GM12878 (cell line): ENCODE measurements at regions not wholly inside any gene's neighbourhood (a gene's known extent, or its start where the extent isn't known, plus 50 kb on each side); places are given as distances from the start of the nearest gene placed in this dataset.

ENCODE experiments used
- ATAC-seq: fragments of 200-7000 bp; cut with Tn5 transposase; 3 replicates; pipeline ENCODE4 v1.9.1; 2020; ENCODE audit warnings: mild to moderate bottlenecking, moderate library complexity
- BruUV-seq: library from RNA; stranded (reverse); fragments of 400-500 nt; replicated peaks from 2 replicates; lab custom pipeline; 2021; lab: Mats Ljungman, UMichigan
- CTCF ChIA-PET: fragments of 300-600 bp; sonication (Branson Sonifier 250); formaldehyde crosslinking; extraction: SDS; loops from one replicate; lab custom pipeline; 2021; ENCODE audit warnings: inconsistent platforms; lab: Yijun Ruan, JAX
- POLR2A ChIA-PET: fragments of 350-600 bp; formaldehyde crosslinking; extraction: SDS; loops from one replicate; lab custom pipeline; 2021; ENCODE audit warnings: inconsistent platforms; lab: Charles Lee
- RAD21 ChIA-PET: fragments of 300-600 bp; sonication (Branson Sonifier 250); formaldehyde crosslinking; loops from one replicate; lab custom pipeline; 2023; ENCODE audit warnings: antibody characterized with exemption; ENCODE audit not compliant: unreplicated experiment; lab: Charles Lee
- SMC1A ChIA-PET: fragments of 300-600 bp; sonication (Branson Sonifier 250); formaldehyde crosslinking; loops from one replicate; lab custom pipeline; 2023; ENCODE audit not compliant: unreplicated experiment, uncharacterized antibody; lab: Charles Lee
- DNase-seq: peaks from one replicate; pipeline ENCODE4 v3.0.0-alpha.2; 2011; ENCODE audit warnings: low read depth, low spot score
- FAIRE-seq: peaks from 3 replicates; lab custom pipeline; 2011; peaks lifted over from hg19 to GRCh38; lab: Jason Lieb, UNC
- H2AFZ ChIP-seq: 2 replicates; pipeline ENCODE4 v1.6.0; 2011; ENCODE audit warnings: low read depth, low read length, control low read depth; ENCODE audit not compliant: control insufficient read depth
- H3K27ac ChIP-seq: 2 replicates; pipeline ENCODE4 v1.5.1; 2011; ENCODE audit warnings: control low read depth; ENCODE audit not compliant: control insufficient read depth, insufficient read depth
- H3K27me3 ChIP-seq, 2 experiments: replicated peaks in 1 of 2; 2 replicates each; pipeline versions ENCODE4 v1.6.0 to v1.6.1; 2011; ENCODE audit warnings: low read length in 1 of 2; ENCODE audit not compliant: control insufficient read depth in 2 of 2, insufficient read depth in 2 of 2
- H3K36me3 ChIP-seq, 2 experiments: 2 replicates each; pipeline ENCODE4 v1.5.1; 2011; ENCODE audit warnings: low read length in 1 of 2; ENCODE audit not compliant: control insufficient read depth in 2 of 2, insufficient read depth in 2 of 2
- H3K4me1 ChIP-seq: 2 replicates; pipeline ENCODE4 v1.6.1; 2011; ENCODE audit warnings: mild to moderate bottlenecking, low read length, moderate library complexity, mixed read lengths; ENCODE audit not compliant: control insufficient read depth, insufficient read depth
- H3K4me2 ChIP-seq: 2 replicates; pipeline ENCODE4 v1.6.0; 2011; ENCODE audit warnings: control low read depth; ENCODE audit not compliant: control insufficient read depth, insufficient read depth
- H3K4me3 ChIP-seq: fragments of 200-600 bp; sonication (generic); 2 replicates; pipeline ENCODE4 v1.5.1; 2016
- H3K79me2 ChIP-seq: 2 replicates; pipeline ENCODE4 v1.6.0; 2011; ENCODE audit warnings: low read length; ENCODE audit not compliant: control insufficient read depth, insufficient read depth
- H3K9ac ChIP-seq: 2 replicates; pipeline ENCODE4 v1.8.0; 2011; ENCODE audit warnings: low read length, control low read depth, mixed read lengths; ENCODE audit not compliant: control insufficient read depth, insufficient read depth
- H3K9me3 ChIP-seq: replicated peaks from 3 replicates; pipeline ENCODE4 v1.5.1; 2011; ENCODE audit warnings: mild to moderate bottlenecking, low read length; ENCODE audit not compliant: control insufficient read depth, insufficient read depth
- H4K20me1 ChIP-seq: 2 replicates; pipeline ENCODE4 v1.6.0; 2011; ENCODE audit not compliant: control insufficient read depth, insufficient read depth
- BCL3 ChIP-seq: IDR thresholded peaks from 2 replicates; pipeline ENCODE4 v1.6.1; 2011; ENCODE audit warnings: borderline replicate concordance, low read depth, mild to moderate bottlenecking, moderate library complexity, low read length; ENCODE audit not compliant: insufficient read depth, poor library complexity, severe bottlenecking
- CEBPZ ChIP-seq: fragments of 150-350 bp; IDR thresholded peaks from 2 replicates; pipeline ENCODE4 v1.6.1; 2016; ENCODE audit warnings: low read depth, low read length
- CUX1 ChIP-seq: IDR thresholded peaks from 2 replicates; pipeline ENCODE4 v1.6.1; 2012; ENCODE audit warnings: improper control_type of control experiment, low read depth, low read length; ENCODE audit not compliant: insufficient replicate concordance
- EGR1 ChIP-seq, 2 experiments: IDR thresholded peaks; 1 replicate in 1 of 2; 2 replicates in 1 of 2; pipeline ENCODE4 v1.6.1; 2011 to 2012; ENCODE audit warnings: low read depth in 2 of 2, low read length in 2 of 2, borderline replicate concordance in 1 of 2, mild to moderate bottlenecking in 1 of 2, moderate library complexity in 1 of 2
- FOXM1 ChIP-seq: IDR thresholded peaks from 2 replicates; pipeline ENCODE4 v1.6.1; 2012; ENCODE audit warnings: low read depth, mild to moderate bottlenecking, inconsistent platforms, low read length, moderate library complexity
- KDM1A ChIP-seq: fragments of 200-600 bp; sonication (generic); IDR thresholded peaks from 2 replicates; pipeline ENCODE4 v1.6.1; 2016; ENCODE audit warnings: borderline replicate concordance
- MXI1 ChIP-seq: fragments of 150-350 bp; IDR thresholded peaks from 2 replicates; pipeline ENCODE4 v1.6.1; 2011; ENCODE audit warnings: low read depth, mild to moderate bottlenecking, inconsistent platforms, low read length, improper control_type of control experiment
- RUNX3 ChIP-seq: IDR thresholded peaks from 2 replicates; pipeline ENCODE4 v1.6.1; 2012; ENCODE audit warnings: low read length, inconsistent platforms
- ZNF592 ChIP-seq: fragments of 450-650 bp; IDR thresholded peaks from 2 replicates; pipeline ENCODE4 v1.6.1; 2017; ENCODE audit warnings: mild to moderate bottlenecking, moderate library complexity
- WGBS: methylation state at CpG from one replicate; pipeline ENCODE4 v1.1.6; 2016; ENCODE audit warnings: low lambda C conversion rate; ENCODE audit not compliant: insufficient replicate concordance, insufficient coverage; ENCODE audit errors: missing lambda C conversion rate; 5-methylcytosine and 5-hydroxymethylcytosine counted together
- in situ Hi-C: fragments of 300-500 bp; cut with MboI; formaldehyde crosslinking; loops from 9 replicates; pipeline ENCODE4 v1.14.3; 2018; ENCODE audit warnings: mixed read lengths
- intact Hi-C: fragments of 100-400 bp; cut with micrococcal nuclease; formaldehyde crosslinking; loops from one replicate; pipeline ENCODE4 v1.14.2; 2022; ENCODE audit not compliant: unreplicated experiment

GRCh38 chr2:204237416-204237815 is 300.9 kb downstream of the ICOS start:
- 44% methylated on average over 4 of the region's 4 CpGs for WGBS
- Histone ChIP-seq H2AFZ (no peak overlapping the region), H3K4me1 (no peaks in the 10 kb centered on the region), H4K20me1 (no peaks in the 10 kb centered on the region), H3K9me3 (no peaks in the 10 kb centered on the region), H3K27me3 (no peaks in the 10 kb centered on the region), H3K4me3 (no peak overlapping the region), H3K27ac (no peak overlapping the region), H3K36me3 (no peaks in the 10 kb centered on the region), H3K4me2 (no peak overlapping the region), H3K9ac (no peak overlapping the region), H3K79me2 (no peaks in the 10 kb centered on the region)
- DNase-seq, result no peak
- POLR2A ChIA-PET, result no interaction called here
- FAIRE-seq, result no peak
- intact Hi-C loops (no loop called here), in situ Hi-C loops (no loop called here)
- SMC1A ChIA-PET, result no interaction called here
- no TSS peak for BruUV-seq
- ATAC-seq, result no peak
- RAD21 ChIA-PET, result no interaction called here
- CTCF ChIA-PET, result no interaction called here
- TF ChIP-seq EGR1 (IDR thresholded peaks at IDR 0.05; ENCODE audit: borderline replicate concordance in 1 of 2, low read depth in 2 of 2, low read length in 2 of 2) (no peak), KDM1A (no peak), RUNX3 (no peak), FOXM1 (no peak), CEBPZ (no peak), ZNF592 (no peak), BCL3 (no peak), CUX1 (no peak), MXI1 (no peak)
